Gastrocnemius medialis (tissue), 4 donors: ENCODE measurements at regions not wholly inside any gene's neighbourhood (a gene's known extent, or its start where the extent isn't known, plus 50 kb on each side); places are given as distances from the start of the nearest gene placed in this dataset.

ENCODE experiments used
- POLR2A ChIP-seq, 2 donors: fragments of 450-650 bp; IDR thresholded peaks; one replicate each; pipeline ENCODE4 v1.6.1; 2017; ENCODE audit warnings: antibody characterized with exemption in 2 of 2, mild to moderate bottlenecking in 2 of 2, moderate library complexity in 2 of 2
- TF ChIP-seq, protein P1 (sequence below), 5 experiments: fragments of 450-650 bp in 3 of 5; fragments of 200-600 bp in 2 of 5; sonication (generic) in 2 of 5; IDR thresholded peaks in 4 of 5; conservative IDR thresholded peaks in 1 of 5; 1 replicate in 4 of 5; 2 replicates in 1 of 5; pipeline ENCODE4 v1.5.1; 2016 to 2019; ENCODE audit warnings: antibody characterized with exemption in 5 of 5, mild to moderate bottlenecking in 3 of 5, moderate library complexity in 3 of 5

GRCh38 chr3:906739-907138, 186.1 kb upstream of the CNTN6 start:
- TF ChIP-seq, protein P1, sequence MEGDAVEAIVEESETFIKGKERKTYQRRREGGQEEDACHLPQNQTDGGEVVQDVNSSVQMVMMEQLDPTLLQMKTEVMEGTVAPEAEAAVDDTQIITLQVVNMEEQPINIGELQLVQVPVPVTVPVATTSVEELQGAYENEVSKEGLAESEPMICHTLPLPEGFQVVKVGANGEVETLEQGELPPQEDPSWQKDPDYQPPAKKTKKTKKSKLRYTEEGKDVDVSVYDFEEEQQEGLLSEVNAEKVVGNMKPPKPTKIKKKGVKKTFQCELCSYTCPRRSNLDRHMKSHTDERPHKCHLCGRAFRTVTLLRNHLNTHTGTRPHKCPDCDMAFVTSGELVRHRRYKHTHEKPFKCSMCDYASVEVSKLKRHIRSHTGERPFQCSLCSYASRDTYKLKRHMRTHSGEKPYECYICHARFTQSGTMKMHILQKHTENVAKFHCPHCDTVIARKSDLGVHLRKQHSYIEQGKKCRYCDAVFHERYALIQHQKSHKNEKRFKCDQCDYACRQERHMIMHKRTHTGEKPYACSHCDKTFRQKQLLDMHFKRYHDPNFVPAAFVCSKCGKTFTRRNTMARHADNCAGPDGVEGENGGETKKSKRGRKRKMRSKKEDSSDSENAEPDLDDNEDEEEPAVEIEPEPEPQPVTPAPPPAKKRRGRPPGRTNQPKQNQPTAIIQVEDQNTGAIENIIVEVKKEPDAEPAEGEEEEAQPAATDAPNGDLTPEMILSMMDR (IDR thresholded peaks at IDR 0.05 in 4 of 5, conservative IDR thresholded peaks at IDR 0.05 in 1 of 5), result no peak
- no peak for TF ChIP-seq POLR2A (IDR thresholded peaks at IDR 0.05)
